NOMO-1 treated with DMSO at 0.1 percent for 48 hours (cell line): ENCODE measurements at regions not wholly inside any gene's neighbourhood (a gene's known extent, or its start where the extent isn't known, plus 50 kb on each side); places are given as distances from the start of the nearest gene placed in this dataset.
"Not testable (repeated sequence)": the region's sequence is repeated elsewhere in the genome, so short reads cannot be mapped to it uniquely, and the experiment has no call there.

Experiments
- DNase-seq: peaks from one replicate; lab custom pipeline; 2025; ENCODE audit not compliant: unreplicated experiment; lab: John Stamatoyannopoulos, UW

- peak; percentile 1 for DNase-seq
Observed at GRCh38 chr7:131688738-131689661, 132.6 kb upstream of the PODXL start.

GRCh38 chr7:131687296-131687695 lies 130.9 kb upstream of the PODXL start:
- DNase-seq = no peak

DNA sequence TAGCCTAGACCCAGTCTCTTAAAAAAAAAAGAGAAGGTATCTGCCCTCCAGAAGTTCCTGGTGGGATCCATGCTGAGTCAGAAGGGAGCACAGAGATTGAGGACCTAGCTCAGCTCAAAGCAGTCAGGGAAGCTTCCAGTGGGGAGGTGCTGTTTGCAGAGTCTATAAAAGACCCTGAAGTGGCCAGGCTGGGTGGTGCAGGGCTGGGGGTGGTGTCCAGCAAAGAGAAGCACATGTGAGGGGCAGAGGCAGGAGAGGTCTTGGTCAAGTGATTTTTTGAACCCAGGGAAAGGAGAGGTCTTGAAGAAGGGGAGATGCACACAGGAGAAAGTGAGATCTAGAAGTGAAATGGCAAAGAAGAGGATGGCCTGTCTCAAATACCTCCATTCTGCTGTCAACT lies 130.4 kb upstream of the PODXL start:
- DNase-seq = no peak

DNA sequence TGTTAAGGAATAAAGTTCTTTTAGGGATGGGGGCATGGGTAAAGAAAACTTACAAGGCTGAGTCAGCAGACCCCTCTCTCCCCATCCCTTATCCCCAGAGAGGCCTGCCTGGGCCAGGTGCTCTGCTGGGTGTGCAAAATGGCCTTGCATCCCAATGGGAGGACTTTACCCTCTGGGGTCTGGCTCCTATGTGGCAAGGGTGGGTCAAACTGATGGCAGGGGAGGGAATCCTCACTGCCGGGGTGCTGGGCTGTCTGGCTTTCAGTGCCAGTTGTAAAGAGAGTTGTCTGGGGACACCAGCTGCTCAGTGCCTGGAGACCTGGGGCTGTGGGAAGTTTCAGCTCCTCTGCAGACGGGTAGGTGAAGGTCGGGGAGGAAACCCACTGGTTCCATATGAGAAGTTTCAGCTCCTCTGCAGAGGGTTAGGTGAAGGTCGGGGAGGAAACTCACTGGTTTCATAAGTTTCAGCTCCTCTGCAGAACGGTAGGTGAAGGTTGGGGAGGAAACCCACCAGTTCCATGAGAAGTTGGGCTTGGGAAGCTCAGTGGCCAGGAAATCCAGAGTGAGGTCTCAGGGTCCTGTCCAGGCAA lies 127.2 kb upstream of the PODXL start:
- no peak for DNase-seq

- DNase-seq = no peak
Observed at GRCh38 chr7:131681961-131682360, 125.5 kb upstream of the PODXL start.

DNA sequence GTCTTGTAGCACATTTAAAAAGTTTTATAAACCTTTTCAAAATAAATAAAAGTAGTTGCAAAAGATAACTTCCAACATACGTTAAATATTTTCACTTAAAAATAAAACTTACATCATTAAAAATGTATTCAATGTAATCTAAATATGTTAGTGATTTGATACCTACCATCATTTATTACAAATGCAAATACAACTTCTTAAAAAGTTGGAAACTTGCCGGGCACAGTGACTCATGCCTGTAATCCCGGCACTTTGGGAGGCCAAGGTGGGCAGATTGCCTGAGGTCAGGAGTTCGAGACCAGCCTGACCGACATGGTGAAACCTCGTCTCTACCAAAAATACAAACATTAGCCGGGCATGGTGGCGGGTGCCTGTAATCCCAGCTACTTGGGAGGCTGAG lies 122.6 kb upstream of the PODXL start:
- not testable (repeated sequence) for DNase-seq

DNA sequence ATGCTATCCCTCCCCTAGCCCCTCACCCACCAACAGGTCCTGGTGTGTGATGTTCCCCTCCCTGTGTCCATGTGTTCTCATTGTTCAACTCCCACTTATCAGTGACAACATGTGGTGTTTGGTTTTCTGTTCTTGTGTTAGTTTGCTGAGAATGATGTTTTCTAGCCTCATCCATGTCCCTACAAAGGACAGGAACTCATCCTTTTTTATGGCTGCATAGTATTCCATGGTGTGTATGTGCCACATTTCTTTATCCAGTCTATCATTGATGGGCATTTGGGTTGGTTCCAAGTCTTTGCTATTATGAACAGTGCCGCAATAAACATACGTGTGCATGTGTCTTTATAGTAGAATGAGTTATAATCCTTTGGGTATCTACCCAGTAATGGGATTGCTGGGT lies 120.4 kb upstream of the PODXL start:
- not testable (repeated sequence) for DNase-seq

DNA sequence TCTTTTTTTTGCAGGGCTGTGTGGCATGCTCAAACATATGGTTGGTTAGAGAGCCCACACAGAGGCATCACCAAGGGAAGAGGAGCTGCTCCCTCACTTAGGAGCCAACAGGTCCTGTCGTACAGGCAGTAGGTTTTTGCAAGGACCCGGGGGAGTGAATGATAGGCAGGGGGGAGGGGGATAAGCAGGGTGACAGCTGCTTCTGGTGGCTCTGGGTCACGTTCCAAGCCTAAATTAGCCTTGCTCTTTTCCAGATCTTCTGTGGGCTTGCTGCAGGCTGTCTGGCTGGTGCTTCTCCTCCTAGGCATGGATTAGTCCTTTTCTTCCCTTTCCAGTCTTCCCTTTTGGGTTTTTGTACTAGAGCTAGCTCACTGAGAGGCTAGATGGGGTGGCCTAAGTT lies 117.7 kb upstream of the PODXL start:
- DNase-seq = no peak

- DNase-seq = no peak
Observed at GRCh38 chr7:131673576-131673975, 117.1 kb upstream of the PODXL start.

DNA sequence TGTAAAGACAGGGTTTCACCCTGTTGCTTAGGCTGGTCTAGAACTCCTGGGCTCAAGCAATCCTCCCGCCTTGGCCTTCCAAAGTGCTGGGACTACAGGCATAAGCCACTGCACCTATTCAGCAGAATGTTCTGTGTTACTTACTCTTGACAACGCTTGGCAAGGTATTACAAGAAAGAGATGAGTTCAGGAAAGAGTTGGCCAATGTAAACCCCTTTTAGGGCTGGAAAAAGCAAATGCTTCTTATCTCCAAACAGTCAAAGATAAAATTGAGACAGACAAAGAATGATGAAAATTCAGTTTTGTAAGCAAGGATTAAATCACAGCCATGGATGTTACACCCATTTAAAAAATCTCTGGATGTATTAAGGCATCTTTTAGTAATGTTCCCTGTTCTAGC lies 114.0 kb upstream of the PODXL start:
- DNase-seq = no peak

- no peak for DNase-seq
Observed at GRCh38 chr7:131667699-131668098, 111.3 kb upstream of the PODXL start.

DNA sequence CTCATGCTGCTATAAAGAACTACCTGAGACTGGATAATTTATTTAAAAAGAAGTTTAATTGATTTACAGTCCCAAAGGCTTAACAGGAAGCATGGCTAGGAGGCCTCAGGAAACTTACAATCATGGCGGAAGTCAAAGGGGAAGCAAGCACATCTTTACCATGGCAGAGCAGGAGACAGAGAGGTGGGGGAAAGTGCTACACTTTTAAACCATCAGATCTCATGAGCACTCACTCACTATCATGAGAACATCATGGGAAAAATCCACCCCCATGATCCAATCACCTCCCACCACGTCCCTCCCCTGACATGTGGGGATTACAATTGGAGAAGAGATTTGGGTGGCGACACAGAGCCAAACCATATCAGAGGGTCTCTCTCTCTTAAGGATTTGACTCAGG lies 108.6 kb upstream of the PODXL start:
- DNase-seq = no peak

DNA sequence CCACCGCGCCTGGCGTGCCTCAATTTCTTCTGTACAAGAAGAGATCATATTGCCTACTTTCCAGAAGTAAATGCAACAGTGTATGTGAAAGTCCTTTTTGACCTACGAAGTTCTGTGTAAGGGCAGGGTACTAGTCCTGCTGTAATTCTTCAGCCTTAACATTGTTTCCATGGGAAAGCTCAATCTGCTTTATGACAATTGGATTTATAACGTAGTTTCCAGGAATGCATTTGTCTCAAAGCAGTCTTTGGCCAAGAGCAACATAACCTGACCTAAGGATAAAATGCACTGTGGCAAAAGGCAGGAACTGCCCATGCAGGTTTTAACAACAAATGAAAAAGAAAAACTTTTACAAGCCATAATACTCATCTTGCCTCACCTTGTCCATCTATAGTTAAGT lies 108.1 kb upstream of the PODXL start:
- no peak for DNase-seq

- DNase-seq = not testable (repeated sequence)
Observed at GRCh38 chr7:131662301-131662873, 106.0 kb upstream of the PODXL start.

GRCh38 chr7:131657881-131658280 lies 101.5 kb upstream of the PODXL start:
- no peak for DNase-seq

DNA sequence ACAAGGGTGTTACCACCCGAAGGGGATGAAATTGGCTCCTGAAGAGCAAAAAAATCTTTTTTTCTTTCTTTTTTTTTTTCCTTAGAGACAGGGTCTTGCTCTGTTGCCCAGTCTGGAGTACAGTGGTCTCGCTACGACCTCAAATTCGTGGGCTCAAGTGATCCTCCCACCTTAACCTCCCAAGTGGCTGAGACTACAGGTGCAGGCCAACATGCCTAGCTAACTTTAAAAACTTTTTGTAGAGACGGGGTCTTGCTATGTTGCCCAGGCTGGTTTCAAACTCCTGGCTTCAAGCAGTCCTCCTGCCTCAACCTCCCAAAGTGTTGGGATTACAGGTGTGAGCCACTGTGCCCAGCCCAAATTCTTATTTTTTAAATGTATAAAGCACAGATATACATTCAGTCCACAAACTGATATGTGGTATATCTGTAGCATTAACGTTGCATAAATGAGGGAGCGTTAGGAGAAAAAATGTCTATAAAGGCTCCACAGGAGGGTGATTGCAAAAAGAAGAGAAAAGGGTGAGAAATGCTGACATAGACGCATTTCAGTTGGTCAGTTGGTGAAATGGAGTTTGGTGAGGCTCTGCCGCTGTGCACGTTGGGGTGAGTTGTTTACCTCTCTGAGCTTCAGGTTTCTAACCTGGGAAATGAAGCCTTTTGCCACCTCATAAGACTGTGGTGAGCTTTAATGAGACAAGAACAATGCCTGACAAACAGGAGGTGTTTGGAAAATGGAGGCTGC lies 100.7 kb upstream of the PODXL start:
- DNase-seq = no peak

DNA sequence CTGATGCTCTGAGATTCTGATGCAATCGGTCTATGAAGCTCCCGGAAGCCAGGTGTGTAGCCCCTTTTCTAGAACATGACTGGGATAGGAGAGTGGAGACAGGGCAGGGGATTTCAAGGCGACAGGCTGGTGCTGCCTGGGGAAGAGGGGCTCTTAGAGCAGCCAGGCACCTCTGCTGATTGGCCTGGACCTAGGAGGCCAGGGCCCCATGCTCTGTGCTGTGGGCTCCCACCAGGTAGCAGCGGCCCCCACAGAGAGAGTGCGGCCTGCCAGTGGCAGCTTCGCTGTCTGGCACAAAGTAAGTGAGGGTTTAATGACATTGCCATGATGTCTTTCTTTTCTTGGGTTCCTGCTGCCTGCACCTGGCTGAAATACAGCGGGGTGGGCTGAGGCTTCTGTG lies 99.4 kb upstream of the PODXL start:
- DNase-seq = no peak

DNA sequence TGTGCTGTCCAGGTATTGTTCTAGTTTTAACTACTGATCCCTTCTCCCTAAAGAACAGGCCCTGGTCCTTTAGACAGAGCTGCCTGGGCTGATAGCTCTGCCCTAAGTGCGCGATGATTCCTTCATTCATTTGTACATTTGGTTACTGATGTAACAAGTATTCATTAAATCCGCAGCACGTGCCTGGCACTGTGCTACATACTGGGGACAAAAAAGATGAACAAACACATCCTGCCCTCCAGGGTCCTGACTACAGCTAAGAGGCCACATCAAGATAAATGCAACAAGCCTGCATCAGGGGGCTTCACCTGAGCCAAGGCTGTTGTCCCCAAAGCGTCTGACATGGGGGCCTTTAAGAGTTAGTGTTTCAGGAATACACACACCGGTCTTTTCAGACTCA lies 99.0 kb upstream of the PODXL start:
- DNase-seq = no peak

- DNase-seq = peak; percentile 38
Observed at GRCh38 chr7:131654668-131655326, 98.4 kb upstream of the PODXL start.

DNA sequence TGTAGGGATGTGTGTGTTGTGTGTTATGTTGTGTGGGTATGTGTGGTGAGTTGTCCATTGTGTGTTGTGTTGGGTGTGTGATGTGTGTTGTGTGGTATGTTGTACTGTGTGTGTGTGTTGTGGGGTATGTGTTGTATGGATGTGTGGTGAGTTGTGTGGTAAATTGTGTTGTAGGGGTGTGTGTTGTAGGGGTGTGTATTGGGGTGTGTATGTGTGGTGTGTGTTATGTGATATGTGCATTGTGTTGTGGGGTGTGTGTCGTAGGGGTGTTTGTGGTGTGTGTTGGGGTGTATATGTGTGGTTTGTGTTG lies 97.8 kb upstream of the PODXL start:
- DNase-seq = no peak
